Stimulated activated CD4-positive, alpha-beta T cell treated with anti-CD3 and anti-CD28 coated beads, TNF-alpha, amount 100 ng/mL, for 4 hours (primary cell): ENCODE measurements at regions not wholly inside any gene's neighbourhood (a gene's known extent, or its start where the extent isn't known, plus 50 kb on each side); places are given as distances from the start of the nearest gene placed in this dataset.
"Not testable (repeated sequence)": the region's sequence is repeated elsewhere in the genome, so short reads cannot be mapped to it uniquely, and the experiment has no call there.

ENCODE experiments used
- DNase-seq, 3 experiments: peaks; one replicate each; pipeline ENCODE4 v3.0.0-alpha.2; 2020; ENCODE audit warnings: low read depth in 3 of 3

- no peak for DNase-seq
These were observed 150.6 kb upstream of the UBE2E3 start for GRCh38 chr2:180829836-180830235.

DNA sequence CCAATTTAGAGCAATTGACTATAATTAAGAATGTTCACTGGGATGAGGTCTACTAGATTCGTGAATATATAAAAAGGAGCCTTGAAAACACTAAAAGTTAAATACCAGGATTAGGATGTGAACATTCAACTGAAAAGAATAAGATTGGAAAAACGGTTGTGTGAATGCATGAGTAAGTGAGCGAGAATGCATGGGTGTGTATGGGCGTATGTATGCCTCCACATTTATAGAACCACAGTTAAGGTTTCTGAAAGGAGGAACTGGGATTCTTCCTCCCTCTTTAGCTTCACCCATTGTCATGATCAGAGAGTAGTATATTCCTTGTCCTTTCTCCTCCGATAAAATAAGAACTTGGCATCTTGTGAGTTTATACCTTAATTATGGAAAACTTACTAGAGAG, 151.1 kb upstream of the UBE2E3 start:
- no peak for DNase-seq

DNA sequence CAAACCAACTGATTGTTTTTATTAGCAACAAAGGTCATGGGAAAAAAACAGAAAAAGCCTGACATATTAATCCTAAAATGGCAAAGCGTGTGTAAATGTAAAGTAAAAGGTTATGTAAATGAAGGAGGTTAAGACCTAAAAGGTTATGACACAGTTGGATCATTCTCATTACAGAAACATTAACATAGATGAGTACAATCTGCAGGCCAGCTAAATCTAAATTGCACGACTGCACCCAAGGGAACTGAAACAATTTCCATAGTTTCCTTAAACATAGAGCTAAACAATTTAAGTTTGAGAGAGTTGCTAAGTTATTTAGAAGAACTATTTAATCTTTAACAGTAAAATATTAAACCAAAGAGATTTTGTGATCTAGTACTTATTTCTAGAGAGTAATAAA, 151.6 kb upstream of the UBE2E3 start:
- no peak for DNase-seq

DNA sequence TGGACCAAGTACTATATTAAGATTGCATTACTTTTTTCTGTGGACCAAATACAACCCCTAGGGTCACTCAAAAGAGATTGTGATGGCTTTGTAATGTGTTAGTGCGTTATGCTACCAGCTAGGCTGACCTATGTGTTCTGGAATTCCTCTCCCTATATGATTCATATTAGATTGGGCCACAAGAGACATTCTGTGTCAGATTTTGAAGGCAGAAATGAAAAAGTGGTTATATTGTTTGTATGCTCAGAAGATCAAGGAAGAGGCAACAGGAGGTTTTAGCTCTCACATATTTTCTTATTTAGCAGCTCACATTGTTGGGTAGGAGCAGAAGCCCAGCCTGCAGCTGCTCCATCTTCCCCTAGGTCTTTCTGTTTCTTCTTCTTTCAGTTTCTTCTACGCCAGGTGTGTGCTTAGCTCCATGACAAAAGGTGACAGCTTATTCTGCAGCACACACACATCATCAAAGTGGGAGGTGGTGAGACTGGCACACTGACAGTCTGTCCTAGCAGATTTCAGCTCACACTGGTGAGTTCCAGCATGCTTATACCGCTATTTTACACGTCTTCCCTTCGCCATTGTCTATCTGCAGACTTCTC, 156.8 kb upstream of the UBE2E3 start:
- DNase-seq = no peak

GRCh38 chr2:180819106-180819505, 161.3 kb upstream of the UBE2E3 start:
- no peak for DNase-seq

DNA sequence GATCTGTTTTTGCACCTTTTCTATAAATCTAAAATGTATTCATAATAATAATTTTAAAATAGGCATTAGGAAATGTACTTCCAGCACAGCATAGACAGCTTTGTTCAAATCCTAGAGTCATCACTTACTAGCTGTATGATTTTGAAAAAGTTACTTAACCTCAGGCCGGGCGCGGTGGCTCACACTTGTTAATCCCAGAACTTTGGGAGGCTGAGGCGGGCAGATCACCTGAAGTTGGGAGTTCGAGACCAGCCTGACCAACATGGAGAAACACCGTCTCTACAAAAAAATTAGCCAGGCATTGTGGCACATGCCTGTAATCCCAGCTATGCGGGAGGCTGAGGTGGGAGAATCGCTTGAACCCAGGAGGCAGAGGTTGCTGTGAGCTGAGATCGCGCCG, 161.7 kb upstream of the UBE2E3 start:
- not testable (repeated sequence) for DNase-seq

GRCh38 chr2:180799141-180799540, 181.3 kb upstream of the UBE2E3 start:
- no peak for DNase-seq

DNA sequence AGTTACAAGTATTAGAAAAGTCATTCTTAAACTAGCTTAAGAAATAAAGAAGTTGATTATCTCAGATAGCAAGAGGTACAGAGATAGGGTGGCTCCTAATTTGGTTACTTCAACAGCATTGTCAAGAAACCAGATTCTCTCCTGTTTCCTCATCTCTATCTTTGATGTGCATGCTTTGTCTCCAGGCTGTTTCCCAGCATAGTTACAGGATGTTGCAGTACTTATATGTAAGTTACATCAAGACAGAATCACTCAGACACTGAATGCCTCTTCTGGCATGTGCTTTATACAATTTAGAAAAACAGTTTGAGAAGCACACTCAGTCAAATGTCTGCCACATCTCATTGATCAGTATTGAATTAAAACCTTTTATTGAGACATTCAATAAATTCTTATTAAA, 189.5 kb upstream of the UBE2E3 start:
- no peak for DNase-seq

DNA sequence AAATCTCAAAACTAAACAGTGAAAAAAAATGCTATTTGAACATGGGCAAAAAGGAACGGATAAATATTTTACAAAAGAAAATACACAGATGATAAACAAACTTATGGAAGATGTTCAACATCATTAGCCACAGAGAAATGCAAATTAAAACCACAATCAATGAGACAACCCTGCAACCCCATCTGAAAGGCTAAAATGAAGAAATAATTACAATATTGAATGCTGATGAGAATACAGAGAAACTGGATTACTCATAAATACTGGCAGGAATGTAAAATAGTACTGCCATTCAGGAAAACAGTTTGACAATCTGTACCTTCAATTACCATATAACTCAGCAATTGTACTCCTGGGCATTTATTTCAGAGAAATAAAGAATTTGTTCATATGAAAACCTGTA, 193.1 kb upstream of the UBE2E3 start:
- DNase-seq = no peak

- DNase-seq = no peak
These were observed 199.1 kb upstream of the UBE2E3 start for GRCh38 chr2:180781276-180781675.

- no peak for DNase-seq
These were observed 202.1 kb upstream of the UBE2E3 start for GRCh38 chr2:180778291-180778690.

GRCh38 chr2:180776921-180777320, 203.5 kb upstream of the UBE2E3 start:
- no peak for DNase-seq

DNA sequence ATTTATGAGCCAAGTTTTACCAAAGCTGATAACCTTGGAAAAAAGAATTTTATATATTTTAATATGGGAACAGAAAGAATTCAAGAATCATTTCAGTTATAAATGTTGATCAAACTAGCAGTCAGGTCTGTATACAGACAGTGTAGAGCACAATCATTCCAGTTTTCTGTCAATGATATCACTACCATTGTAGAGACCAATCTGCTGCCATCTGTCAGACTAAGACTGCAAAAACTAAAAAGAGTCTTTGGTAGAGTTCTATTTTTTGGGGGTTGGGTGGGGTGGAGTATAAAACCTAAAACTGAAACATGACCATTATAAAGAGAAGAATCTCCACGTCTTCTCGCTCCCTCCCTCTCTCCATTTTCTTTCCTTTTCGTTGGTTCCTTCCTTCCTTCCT, 204.7 kb upstream of the UBE2E3 start:
- no peak for DNase-seq

GRCh38 chr2:180765316-180765715, 215.1 kb upstream of the UBE2E3 start:
- DNase-seq = not testable (repeated sequence)

DNA sequence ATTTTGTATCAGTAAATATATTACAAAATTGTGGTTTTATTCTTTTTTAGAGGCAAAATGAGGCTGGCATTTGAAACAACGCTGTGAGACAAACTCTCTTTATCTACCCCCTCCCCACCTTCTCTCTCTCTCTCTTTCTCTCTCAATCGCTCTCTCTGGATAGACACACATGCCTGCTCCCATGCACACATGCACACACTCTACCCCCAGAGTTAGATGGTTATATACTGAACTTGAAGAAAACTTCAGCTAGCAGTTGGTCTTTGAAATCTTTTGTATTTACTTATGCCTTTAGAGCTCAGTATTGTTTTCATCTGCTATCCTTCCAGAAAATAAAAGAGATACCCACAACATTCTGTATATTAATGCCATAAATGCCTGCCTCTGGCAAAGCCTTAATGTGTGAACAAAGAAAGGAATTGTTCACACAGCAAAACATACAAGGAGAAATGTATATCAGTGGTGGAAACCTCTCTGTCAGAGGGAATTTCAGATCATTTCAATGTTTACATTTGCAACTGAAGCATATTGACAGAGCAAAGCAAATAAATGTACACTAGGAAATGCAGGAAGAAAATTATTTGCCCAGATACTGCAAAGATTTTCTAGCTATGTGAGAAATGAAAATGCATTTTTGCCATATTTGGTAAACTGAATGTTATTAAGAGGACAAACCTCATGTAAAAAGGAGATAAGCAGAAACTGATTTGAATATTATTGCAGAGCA, 217.0 kb upstream of the UBE2E3 start:
- no peak for DNase-seq

DNA sequence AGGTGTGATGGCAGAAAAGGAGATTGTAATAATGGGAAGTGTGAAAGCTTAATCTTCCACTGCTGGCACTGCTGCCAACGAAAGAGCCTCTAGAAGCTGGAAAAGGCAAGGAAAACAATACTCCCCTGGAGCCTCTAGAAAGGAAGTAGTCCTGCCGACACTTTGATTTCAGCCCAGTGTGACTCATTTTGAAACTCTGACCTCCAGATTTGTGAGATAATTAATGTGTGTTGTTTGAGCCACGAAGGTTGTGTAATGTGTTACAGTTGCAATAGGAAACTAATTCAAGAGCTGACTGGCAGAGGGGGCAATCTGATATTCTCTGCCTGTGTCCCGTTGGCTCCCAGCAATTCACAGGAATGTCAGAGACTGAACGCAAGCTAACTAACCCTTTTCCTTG, 219.2 kb upstream of the UBE2E3 start:
- DNase-seq = no peak

GRCh38 chr2:180759631-180760030, 220.8 kb upstream of the UBE2E3 start:
- no peak for DNase-seq

DNA sequence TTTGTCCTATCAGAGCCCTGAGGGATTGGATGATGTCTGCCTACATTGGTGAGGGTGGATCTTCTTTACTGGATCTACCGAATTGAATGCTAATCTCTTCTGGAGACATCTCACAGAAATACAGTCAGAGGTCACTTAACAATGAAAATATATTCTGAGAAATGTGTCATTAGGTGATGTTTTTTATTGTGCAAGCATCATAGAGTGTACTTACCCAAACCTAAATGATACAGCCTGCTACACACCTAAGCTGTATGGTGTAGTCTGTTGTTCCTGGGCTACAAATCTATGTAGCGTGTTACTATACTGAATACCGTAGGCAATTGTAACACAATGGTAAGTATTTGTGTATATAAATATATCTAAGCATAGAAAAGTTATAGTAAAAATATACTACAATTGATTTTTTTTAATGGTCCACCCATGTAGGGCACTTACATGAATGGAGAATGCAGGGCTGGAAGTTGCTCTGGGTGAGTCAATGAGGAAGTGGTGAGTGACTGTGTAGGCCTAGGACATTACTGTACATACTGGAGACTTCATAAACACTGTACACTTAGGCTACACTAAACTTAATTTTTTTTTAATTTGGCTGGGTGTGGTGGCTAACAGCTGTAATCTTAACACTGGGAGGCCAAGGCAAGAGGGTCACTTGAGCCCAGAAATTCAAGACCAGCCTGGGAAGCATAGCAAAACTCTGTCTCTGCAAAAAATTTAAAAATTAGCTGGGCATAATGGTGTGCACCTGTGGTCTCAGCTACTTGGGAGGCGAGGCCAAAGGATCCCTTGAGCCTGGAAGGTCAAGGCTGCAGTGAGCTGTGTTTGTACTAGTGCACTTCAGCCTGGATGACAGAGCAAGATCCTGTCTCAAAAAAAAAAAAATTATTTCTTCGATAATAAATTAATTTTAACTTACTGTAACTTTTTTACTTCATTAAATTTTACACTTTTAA, 226.3 kb upstream of the UBE2E3 start:
- no peak for DNase-seq

DNA sequence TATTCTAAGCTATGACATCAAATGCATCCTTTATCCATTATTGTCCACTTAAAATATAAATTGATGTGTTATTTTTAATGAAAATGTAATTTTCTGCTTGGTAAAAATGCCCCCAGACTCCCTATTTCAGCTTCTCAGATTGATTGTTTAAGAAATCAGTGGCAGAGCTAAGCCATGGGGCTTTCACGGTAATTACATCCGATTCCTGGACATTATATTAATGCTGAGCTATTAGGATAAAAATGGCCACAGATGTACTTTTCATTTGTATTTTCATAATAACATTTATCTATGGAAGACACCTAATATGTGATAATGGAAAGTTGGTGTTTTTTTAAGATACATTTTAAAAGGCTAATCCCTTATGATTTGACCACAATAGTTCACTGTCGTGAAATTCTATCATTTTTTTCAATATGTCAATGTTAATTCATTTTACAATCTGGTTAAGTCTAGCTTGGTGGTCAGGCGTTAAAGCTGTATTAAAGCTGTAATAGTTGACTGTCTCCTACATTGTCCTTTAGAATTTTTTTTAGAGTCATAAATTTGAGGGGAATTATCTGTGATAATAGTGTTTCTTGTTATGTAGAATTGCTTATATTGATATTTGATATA, 229.0 kb upstream of the UBE2E3 start:
- no peak for DNase-seq

GRCh38 chr2:180747728-180748127, 232.7 kb upstream of the UBE2E3 start:
- no peak for DNase-seq

GRCh38 chr2:180743401-180743800, 237.0 kb upstream of the UBE2E3 start:
- no peak for DNase-seq

- no peak for DNase-seq
These were observed 237.6 kb upstream of the UBE2E3 start for GRCh38 chr2:180742801-180743200.
